ENCODE measurements at regions not wholly inside any gene's neighbourhood (a gene's known extent, or its start where the extent isn't known, plus 50 kb on each side); places are given as distances from the start of the nearest gene placed in this dataset.

DNA sequence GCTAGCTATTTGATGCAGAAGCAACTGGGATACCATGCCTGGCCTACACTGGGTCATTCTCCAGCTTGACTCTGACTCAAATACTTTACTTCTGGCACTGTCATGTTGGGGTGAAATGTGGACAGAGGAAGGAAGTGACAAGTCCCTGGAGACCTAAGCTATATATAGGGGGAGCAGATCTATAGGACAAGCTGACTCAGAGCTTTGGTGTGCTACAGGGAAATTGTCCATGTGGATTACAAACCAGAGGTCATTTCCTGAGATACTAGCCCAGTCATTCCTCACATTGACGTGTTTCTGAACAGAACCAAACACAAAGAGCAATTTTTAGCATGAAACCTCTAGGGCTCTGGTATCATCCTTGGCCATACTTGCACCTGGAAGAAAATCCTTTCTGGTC, 531.6 kb upstream of the CLINT1 start:
- DNase-seq = no peak

DNA sequence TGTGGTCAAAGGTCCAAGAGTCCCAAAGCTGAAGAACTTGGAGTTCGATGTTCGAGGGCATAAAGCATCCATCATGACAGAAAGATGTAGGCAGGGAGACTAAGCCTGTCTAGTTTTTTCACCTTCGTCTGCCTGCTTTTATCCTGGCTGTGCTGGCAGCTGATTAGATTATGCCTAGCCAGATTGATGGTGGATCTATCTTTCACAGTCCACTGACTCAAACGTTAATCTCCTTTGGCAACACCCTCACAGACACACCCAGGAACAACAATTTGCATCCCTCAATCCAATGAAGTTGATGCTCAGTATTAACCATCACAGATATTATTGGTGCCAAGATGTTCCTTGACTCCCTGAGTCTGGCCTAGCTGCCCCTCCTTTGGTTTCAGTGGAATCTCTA, 530.8 kb upstream of the CLINT1 start:
- DNase-seq = no peak

DNA sequence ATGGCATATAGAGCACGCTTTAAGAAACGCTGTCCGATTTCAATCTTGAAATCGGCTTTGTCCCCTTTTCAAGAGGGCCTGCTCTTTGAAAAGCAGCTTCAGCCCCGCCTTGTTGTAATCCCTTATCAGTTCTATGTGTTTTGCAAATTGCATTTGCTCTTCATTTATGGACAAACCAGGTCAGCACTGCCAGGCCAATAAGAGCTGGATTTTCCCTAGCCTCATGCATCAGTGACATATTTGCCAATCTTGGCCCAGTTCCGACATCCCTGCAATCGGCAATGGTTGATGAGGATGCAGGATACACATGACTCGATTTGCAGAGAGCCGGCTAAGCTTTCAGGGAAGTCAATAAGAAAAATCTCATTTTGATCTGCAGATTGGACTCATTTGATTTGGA, 529.1 kb upstream of the CLINT1 start:
- DNase-seq = no peak

DNA sequence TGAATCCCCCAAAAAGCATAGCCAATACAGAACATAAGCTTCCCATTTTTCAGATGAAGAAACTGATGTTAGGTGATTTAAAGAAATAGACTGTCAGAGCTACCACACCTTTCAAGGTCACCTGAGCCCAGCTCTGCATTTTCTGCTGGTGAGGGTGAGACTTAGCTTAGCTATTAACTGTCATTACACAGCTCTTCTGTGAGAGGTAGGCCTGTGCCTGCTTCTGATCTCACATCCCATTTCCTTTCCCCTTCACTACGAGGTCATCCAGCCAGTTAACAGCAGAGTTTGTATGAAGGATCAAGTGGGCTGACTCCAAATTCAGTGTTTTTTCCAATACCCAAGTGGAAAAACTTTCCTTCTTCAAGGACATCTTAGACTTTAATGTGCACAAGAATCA, 528.6 kb upstream of the CLINT1 start:
- DNase-seq = no peak

DNA sequence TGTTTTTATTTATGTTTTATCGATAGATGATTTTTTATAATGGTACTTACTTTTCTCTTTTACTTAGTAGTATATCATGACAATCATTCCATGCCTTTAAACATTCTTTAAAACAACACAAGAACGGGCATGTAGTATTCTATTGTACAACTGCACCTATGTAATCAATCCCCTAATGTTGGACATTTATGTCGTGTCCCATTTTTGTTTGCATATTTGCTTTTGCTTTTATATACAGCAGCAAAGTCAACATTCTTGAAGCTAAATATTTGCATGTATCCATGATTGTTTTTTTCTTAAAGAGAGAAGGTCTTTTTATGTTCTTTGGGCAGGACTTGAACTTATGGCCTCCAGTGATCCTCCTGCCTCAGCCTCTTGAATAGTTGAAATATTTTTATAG, 527.0 kb upstream of the CLINT1 start:
- no peak for DNase-seq

DNA sequence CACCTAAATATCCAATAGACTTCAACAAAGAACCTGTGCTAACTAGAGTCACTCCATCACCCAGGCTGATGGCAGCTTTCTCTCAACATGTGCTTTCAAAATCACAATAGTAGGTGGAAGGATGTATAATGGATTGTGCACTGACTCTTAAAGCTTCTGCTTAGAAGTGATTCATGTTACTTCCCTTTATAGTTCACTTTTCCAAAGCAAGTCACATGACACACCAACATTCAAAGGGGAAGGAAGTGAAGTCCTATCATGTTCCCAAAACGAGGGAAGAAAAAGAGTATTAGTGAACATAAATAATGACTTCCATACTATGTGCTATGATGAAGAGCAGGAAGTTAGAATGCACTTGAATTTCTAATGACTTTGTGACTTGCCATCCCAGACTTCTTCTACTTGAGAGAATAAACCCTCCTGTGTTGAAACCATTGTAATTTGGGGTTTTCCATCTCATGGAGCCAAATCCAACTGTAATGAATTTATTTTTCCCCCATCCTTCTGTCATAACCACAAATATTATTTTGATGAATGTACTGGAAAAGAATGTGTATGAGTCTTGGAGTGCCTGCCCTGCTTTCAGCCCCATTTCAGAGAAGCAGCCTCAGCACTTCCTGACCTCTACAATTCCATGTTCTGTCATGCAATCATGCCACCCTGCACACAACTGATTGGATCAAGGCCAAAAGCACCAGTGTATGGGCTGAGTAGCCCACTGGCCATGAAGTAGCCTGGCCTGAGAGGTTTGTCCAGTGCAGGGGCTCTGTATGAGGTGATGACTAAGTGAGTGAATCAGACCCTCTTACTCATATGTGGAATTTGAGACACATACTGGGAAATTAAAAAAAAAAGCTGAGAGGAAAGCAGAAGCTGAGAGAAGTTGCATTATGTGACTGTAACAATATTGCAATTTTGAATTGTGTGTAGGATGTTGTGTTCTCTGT, 525.9 kb upstream of the CLINT1 start:
- no peak for DNase-seq

DNA sequence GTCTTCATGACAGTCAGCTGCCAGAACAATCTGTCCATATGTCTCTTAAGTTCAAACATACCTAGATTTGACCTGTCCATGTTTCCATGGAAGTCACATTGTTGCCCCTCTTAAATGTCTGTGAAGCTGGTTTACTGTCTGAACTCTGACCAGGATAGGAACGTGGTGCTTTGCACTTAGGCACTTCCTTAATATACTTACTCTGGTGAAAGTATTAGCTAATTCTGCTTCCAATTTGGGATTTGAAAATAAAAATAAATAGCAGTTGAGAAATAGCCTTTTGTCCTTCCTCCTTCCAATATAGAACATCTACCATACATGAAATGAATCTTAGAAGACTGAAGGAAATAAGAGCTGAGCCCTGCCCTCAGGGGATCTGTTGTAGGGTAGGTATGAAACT, 524.5 kb upstream of the CLINT1 start:
- no peak for DNase-seq

DNA sequence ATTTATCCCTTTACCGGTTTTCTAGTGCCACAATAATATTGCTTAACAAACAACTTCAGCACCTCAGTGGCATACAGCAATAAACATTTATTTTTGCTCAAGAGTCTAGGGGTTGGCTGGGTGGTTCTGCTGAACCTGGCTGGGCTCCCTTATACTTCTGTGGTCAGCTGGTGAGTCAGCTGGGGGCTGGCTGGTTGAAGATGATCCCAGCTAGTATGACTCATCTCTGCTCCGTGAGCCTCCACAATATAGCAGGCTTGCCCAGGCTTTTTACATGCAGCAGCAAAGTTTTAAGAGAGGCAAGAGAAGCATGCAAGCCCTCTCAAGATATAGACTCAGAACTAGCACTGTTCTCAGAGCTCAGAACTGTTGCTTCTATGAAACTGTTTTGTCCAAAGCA, 523.5 kb upstream of the CLINT1 start:
- no peak for DNase-seq

DNA sequence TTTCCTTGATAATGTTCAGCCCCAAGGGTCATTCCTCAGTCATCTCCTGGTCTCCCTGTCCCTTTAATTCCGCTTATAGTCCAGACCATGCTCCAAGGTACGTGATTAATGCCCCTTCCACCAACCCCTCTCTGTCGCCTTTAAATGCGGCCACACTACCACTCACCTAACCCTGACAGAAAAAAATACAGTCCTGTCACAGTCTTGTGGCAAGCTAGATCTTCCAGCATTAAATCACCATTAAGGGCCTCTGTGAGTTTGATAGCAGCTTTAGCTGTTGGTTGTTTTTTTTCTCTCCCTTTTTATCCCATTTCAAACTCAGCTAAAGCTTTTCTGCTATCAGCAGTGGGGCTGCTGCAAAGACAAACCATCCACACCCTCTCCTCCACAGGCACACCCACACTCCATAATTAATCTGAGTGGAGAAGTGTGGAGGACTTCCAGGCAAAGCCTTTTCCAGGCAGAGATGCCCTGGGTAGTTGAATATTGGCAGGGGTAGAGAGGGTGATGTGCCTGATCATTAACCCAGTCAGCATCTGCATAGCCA, 522.7 kb upstream of the CLINT1 start:
- DNase-seq = no peak

DNA sequence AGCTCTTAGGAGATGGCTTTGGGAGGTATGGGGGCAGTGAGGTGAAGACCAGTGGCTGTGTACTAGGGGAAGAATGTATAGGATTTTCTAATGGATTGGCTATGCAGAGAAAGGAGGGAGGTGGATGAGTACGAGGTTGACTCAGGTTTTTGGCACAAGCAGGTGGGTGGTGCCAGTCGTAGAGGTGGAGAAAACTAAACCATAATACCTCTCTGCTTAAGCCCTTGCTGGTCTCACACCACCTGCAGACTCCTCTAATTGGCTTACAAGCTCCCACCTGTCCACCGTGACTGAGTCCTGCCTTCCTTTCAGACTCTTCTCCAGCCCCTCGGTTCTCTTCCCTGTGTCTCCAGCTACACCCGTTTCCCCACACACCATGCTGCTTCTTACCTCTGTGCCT, 521.7 kb upstream of the CLINT1 start:
- no peak for DNase-seq

DNA sequence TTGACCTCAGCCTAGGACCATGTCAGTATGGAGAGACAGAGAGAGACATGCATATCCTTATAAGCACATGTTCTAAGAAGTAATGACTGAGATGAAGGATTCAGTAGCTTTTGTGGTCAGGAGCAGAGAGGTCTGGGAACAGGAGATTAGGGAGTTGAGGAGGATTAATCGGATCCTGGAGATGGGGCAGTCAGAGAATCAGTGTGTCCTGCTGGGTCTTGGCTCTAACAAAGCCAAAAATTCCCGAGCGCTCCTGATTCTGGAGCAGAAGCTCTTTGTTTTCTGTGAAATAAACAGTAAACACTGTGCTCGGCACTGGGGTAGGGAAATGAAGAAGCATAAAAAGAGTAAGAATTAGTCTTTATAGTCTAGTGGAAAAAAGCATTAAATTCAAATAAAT, 520.0 kb upstream of the CLINT1 start:
- DNase-seq = no peak

DNA sequence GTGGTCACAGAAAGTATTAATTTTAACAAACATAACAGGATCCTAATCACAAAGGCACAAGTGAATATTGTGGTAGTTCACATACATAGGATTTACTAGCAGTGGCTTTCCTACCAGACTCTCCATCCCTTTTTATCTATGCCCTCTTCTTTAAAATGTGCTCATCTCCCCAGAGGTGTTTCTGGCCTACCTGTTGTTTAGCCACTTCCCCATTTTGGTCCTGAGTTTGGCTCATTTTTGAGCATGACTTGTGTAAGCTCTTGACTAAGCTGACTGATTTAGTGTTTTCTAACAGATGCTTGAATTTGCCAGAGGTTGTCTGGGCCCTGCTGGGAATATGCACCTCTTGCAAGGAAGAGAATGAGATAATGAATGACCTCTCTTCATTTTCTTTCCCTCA, 517.7 kb upstream of the CLINT1 start:
- no peak for DNase-seq

DNA sequence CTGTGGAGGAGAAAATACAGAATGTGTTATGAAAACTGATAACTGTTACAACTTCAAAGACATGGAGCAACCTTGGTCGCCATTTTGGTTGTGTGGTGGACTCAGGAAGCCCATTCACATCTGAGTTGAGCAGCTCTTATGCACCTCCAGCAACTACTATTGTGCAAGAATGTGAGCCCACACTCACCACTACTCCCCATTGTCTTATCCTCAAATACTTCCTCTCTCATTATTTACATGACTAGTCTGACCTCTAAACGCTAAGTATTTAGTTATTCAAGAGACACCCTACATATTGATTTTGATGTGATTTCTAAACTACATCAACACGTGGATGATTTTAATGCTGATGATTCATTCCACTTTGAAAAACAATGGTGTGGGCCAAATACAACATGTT, 516.6 kb upstream of the CLINT1 start:
- no peak for DNase-seq

DNA sequence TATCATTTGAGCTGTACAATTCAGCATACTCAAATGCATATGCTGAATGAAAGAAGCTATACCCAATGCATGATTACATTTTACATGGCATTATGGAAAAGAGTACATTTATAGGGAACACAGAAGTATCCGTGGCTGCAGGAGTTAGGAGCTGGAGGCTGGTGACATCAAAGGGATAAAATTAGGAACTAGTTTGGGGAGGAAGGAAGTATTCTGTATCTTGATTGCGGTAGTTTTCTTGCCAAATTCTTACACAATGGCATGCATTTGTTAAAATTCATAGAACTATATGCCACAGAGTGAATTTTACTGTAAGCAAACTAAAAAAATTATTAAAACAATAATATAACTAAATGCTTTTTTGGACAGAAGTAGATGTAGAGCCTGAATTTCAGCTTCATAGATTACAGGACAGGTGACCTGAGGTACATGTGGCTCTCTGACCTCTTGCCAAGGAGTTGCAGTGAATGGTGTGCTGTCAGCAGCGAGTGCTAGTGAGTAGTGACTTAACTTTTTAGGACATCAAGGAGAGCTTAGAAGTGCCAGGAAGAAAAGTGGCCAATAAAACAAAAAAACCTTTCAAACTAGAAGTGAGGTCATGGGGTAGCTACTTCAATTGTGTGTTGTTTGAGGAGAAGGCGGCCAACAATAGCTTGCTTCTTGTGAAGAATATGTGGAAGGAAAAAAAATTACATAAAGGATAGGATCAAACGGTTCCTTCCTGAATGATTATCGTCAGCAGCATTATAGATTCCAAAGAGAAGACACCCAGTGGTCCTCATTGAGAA, 514.9 kb upstream of the CLINT1 start:
- DNase-seq = no peak

DNA sequence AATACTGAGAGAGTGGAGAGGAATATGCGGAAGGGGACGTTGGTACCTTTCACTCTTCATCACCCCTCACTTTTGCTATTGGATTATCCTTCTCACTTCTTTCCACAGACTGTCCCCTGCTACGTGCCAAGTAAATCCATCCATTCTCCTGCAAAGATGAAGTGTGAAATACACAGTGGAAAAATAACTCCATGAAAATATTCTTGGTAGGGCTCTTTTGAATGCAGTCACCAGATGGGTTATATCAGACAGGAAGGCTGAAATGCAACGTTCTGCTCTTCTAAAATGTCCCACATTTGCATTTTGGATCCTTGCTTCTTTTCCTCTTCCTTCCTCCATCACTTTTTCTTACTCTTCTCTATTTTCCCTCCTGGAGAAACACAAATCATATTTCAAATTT, 510.3 kb upstream of the CLINT1 start:
- no peak for DNase-seq

DNA sequence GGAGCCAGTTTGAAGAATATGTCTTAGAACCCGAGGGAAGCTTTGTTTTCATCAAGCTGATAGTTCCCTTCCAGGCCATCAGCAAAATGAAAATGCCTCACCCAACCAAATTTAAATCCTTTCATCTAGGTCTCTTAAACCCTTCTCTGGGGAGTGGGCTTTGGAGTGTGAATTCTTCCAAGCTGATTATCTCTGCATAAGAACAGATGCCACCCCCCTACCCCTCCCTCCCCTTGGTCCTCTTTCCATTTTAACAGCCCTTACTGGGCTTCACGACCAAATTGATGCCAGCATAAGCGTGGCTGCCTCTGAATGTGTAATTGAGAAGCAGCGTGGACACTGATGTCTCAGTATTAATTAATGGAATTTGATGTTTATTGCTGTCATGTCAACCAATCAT, 509.7 kb upstream of the CLINT1 start:
- DNase-seq = no peak

DNA sequence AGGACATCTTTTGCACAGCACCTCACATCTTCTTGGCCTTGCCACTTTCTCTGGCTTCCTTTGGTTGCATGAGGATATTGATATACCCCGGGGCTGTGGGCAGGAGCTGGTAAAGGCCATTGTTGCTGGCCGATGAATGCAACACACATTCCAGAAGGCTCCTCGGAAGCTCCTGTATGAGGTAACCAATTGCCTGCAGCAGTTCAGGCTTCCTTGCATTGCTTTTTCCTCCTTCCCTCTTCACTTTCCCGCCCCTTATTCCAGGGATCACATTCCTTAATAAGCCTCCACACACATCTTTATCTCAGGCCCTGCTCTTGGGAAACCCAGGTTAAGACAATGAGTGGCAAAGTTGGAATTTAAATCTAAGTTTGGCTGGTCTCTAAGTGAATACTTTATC, 505.4 kb upstream of the CLINT1 start:
- DNase-seq = no peak

DNA sequence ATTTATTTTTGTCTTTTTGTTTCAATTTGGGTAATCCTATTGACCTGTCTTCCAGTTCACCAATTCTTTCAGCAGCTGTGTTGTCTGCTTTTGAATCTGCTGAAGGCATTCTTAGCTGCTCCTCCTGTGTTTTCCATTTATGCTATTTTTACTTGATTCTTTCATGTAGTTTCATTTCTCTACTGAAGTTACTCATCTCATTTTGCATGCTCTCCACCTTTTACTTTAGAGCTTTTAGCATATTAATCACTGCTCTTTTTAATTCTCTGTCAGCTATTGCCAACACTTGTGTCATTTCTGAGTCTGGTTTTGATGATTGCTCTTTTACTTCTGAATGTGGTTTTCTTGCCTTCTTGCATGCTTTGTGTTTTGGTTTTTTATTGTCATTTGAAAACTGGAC, 496.0 kb upstream of the CLINT1 start:
- DNase-seq = no peak

DNA sequence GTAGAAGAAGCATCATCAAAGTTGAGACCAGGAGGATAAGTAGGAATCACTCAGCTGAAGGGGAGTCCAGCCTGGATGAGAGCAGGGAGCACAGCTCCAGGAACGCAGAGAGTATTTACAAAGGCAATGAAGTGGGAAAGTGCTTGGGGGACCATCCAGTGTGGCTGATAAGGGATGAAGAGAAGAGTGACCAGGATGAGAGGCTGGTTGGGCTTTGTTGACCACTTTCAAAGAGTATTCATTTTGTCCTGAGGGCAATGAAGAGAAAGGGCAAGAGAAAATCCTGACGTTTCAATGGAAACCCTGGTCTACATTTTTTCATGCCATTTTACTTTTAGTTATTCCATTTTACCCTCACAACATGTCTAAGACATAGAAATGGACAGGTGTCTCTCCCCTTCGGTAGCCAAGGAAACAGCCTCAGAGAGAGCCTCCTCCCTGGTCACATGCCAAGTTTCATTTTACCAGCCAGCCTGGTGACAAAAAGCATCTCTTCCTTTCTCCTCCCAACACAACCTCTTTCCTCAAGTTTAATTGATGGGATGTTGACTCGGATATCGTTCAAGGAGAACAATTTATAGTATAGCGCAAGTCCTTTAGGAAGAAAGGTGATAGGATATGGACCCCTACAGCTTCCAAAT, 492.7 kb upstream of the CLINT1 start:
- DNase-seq = no peak

DNA sequence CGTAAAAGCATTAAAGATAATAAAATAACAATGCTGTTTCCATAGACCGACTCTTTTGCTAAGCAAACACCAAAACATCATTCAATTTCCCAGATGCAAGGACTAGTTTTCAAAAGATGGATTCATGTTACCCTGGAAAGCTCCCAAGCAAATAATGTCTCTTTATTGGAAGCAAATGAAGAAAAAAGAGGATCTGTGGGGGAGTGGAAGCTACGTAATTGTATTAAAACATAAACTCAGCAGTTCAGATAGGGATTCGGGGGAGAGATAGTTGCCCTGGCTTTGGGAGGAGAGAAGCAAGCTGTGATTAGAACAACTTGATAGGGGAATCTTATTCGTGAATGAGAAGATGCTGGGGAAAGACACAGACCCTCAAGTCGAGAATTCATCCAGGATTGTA, 491.0 kb upstream of the CLINT1 start:
- no peak for DNase-seq

DNA sequence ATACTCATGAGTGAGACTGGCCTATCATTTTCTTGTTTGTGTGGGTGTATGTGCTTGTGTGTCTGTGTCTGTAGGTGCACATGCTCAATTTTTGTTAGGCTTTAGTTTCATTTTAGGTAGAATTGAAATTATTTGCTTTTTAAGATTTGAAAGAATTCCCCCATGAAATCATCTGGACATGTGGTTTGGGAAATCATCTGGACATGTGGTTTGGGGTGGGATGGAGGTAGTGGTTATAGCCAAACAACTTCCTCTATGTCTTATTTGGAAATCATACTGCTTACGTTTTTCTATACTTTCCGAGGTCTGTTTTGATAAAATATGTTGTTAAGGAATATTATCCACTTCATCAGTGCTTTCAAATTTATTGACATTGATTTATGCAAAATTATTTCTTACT, 485.4 kb upstream of the CLINT1 start:
- DNase-seq = no peak

DNA sequence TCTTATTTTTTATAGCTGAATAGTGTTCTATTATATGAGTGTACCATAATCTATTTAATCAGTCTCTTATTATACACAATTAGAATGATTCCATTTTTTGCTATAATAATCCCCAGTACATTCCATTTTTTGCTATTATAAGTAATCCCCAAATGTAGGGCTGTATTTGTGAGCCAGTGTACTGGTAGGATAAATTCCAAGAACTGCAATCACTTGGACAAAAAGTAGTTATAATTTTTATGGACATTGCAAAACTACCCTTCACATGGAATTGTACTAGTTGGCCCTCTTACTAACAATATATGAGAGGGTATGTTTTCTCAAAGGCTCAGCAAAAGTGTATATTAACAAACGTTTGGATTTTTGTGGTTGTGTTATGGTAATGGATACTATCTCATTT, 481.7 kb upstream of the CLINT1 start:
- no peak for DNase-seq

DNA sequence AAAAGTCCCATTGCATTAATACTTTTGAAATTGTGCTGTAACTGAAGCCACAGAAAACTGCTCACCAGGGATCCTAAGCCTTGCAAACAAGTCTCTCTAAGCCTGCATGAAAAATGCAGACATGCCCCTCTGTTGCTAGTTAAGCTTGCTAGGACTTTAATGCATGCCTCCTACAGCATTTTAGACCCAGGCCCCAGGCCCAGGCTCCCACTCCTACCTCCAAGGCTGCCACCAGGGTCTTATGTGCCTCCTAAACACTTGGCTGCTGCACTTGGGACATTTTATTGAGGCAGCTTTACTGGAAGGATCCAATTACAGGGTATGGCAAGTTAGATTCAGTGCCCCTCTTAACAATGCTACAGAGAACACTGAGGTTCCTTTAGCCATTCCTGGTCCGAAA, 467.3 kb upstream of the CLINT1 start:
- DNase-seq = no peak

DNA sequence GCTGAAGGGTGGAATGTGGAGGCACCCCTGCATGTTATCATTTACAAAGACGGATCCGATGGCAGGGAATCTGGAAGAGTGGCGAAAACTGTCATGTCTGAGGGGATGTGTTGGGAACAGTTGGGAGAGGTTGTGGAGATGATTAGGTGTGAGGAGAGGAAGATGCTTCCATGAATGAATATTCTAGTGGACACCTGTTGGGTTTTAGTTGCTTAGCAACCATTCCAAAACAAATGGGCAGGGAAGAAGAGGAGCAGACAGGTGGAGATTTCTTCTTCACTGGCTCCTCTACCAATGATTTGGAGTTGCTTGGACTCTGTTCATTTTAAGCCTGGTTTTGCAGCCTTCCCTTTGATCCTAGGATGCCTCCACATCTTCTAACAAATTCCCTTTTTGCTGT, 465.3 kb upstream of the CLINT1 start:
- no peak for DNase-seq
